ENCODE measurements at regions not wholly inside any gene's neighbourhood (a gene's known extent, or its start where the extent isn't known, plus 50 kb on each side); places are given as distances from the start of the nearest gene placed in this dataset.
"Not testable (repeated sequence)": the region's sequence is repeated elsewhere in the genome, so short reads cannot be mapped to it uniquely, and the experiment has no call there.

- no peak for DNase-seq (ENCODE audit: low spot score)
Measured at GRCh38 chr14:49367696-49368095, 218.5 kb downstream of the RPS29 start.

- DNase-seq (ENCODE audit: low spot score), result no peak
Measured at GRCh38 chr14:49366416-49366815, 219.8 kb downstream of the RPS29 start.

GRCh38 chr14:49364752-49365117, 221.4 kb downstream of the RPS29 start:
- no peak for DNase-seq (ENCODE audit: low spot score)

- DNase-seq (ENCODE audit: low spot score), result peak; percentile 0
Measured at GRCh38 chr14:49363821-49364751, 222.1 kb downstream of the RPS29 start.

GRCh38 chr14:49362916-49363315, 223.3 kb downstream of the RPS29 start:
- no peak for DNase-seq (ENCODE audit: low spot score)

- no peak for DNase-seq (ENCODE audit: low spot score)
Measured at GRCh38 chr14:49339130-49339529, 247.1 kb downstream of the RPS29 start.

- DNase-seq (ENCODE audit: low spot score), result no peak
Measured at GRCh38 chr14:49319810-49320209, 266.4 kb downstream of the RPS29 start.

- no peak for DNase-seq (ENCODE audit: low spot score)
Measured at GRCh38 chr14:49315570-49315969, 270.6 kb downstream of the RPS29 start.

GRCh38 chr14:49314737-49315136, 271.4 kb downstream of the RPS29 start:
- no peak for DNase-seq (ENCODE audit: low spot score)

- no peak for DNase-seq (ENCODE audit: low spot score)
Measured at GRCh38 chr14:49313108-49313507, 273.1 kb downstream of the RPS29 start.

GRCh38 chr14:49310298-49310697, 275.9 kb downstream of the RPS29 start:
- DNase-seq (ENCODE audit: low spot score), result no peak

GRCh38 chr14:49306152-49306751, 279.9 kb downstream of the RPS29 start:
- DNase-seq (ENCODE audit: low spot score), result peak; percentile 3

- DNase-seq (ENCODE audit: low spot score), result peak; percentile 29
Measured at GRCh38 chr14:49303946-49304516, 282.1 kb downstream of the RPS29 start.

GRCh38 chr14:49297102-49297501, 289.1 kb downstream of the RPS29 start:
- DNase-seq (ENCODE audit: low spot score), result no peak

- no peak for DNase-seq (ENCODE audit: low spot score)
Measured at GRCh38 chr14:49294621-49295148, 291.5 kb downstream of the RPS29 start.

GRCh38 chr14:49287004-49287403, 299.2 kb downstream of the RPS29 start:
- no peak for DNase-seq (ENCODE audit: low spot score)

- DNase-seq (ENCODE audit: low spot score), result no peak
Measured at GRCh38 chr14:49286257-49286983, 299.8 kb downstream of the RPS29 start.

GRCh38 chr14:49280566-49280965, 305.6 kb downstream of the RPS29 start:
- DNase-seq (ENCODE audit: low spot score), result no peak

- no peak for DNase-seq (ENCODE audit: low spot score)
Measured at GRCh38 chr14:49250517-49250916, 335.7 kb downstream of the RPS29 start.

- no peak for DNase-seq (ENCODE audit: low spot score)
Measured at GRCh38 chr14:49250109-49250508, 336.1 kb downstream of the RPS29 start.

- peak; percentile 5 for DNase-seq (ENCODE audit: low spot score)
Measured at GRCh38 chr14:49249022-49249421, 337.2 kb downstream of the RPS29 start.

GRCh38 chr14:49243777-49244176, 342.4 kb downstream of the RPS29 start:
- DNase-seq (ENCODE audit: low spot score), result not testable (repeated sequence)

All from A172 (cell line).